ENCODE measurements at regions not wholly inside any gene's neighbourhood (a gene's known extent, or its start where the extent isn't known, plus 50 kb on each side); places are given as distances from the start of the nearest gene placed in this dataset.

DNA sequence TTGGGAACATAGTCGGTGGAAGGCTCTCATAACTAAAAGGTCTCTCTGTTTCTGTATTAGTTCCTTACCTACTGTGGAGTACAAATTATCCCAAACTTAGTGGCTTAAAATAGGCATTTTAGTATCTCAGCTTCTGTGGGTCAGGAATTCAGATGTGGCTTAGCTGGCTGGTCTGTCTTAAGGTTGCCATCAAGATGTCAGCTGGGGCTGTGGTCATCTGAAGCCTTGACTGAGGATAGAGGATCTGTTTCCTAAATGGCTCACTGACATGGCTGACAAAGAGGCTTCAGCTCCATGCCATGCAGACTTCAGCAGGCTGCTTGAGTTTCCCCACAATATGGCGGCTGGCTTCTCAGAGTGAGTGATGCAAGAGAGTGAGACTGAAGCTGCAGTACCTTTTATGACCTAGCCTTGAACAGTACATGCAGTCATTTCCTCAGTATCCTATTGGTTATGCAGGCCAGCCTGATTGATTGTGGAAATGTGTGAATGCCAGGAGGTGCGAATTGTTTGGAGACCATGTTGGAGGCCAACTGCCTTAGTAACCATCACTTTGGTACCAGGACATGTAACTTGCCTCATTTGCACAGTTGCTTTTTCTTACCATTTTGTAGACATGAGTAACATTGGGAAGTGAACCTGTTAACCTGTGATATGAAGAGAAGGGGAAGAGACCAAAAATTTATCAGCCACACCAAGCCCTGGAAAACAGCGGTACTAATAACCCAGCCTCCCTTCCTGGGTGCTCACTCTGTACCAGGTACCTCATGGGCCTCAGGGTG lies 152.8 kb upstream of the IER5L start:
- Histone ChIP-seq H3K4me3 (no peak overlapping the region), H3K27me3 (no peaks in the 10 kb centered on the region), H3K27ac (no peak overlapping the region), H3K4me1 (peaks cover 0 to 32% (median 16%) of the 10 kb centered on the region in 4 donors), H3K36me3 (no peaks in the 10 kb centered on the region), H3K9me3 (no peaks in the 10 kb centered on the region)
- intact Hi-C loops (cut with DNase I), result loop anchor here in 1 of 2 donors (10.0 kb wide), 2 partner anchors 154 to 234 kb away; no protein-coding TSS in a partner anchor
- DNase-seq, result no peak
- no peak for ATAC-seq
- 94% methylated on average over 3 of the region's 4 CpGs for WGBS (ENCODE audit: insufficient coverage, low coverage, low lambda C conversion rate, missing lambda C conversion rate)
- TF ChIP-seq, protein P1, sequence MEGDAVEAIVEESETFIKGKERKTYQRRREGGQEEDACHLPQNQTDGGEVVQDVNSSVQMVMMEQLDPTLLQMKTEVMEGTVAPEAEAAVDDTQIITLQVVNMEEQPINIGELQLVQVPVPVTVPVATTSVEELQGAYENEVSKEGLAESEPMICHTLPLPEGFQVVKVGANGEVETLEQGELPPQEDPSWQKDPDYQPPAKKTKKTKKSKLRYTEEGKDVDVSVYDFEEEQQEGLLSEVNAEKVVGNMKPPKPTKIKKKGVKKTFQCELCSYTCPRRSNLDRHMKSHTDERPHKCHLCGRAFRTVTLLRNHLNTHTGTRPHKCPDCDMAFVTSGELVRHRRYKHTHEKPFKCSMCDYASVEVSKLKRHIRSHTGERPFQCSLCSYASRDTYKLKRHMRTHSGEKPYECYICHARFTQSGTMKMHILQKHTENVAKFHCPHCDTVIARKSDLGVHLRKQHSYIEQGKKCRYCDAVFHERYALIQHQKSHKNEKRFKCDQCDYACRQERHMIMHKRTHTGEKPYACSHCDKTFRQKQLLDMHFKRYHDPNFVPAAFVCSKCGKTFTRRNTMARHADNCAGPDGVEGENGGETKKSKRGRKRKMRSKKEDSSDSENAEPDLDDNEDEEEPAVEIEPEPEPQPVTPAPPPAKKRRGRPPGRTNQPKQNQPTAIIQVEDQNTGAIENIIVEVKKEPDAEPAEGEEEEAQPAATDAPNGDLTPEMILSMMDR (IDR thresholded peaks at IDR 0.05), result no peak
- TF ChIP-seq POLR2A (IDR thresholded peaks at IDR 0.05), result no peak

DNA sequence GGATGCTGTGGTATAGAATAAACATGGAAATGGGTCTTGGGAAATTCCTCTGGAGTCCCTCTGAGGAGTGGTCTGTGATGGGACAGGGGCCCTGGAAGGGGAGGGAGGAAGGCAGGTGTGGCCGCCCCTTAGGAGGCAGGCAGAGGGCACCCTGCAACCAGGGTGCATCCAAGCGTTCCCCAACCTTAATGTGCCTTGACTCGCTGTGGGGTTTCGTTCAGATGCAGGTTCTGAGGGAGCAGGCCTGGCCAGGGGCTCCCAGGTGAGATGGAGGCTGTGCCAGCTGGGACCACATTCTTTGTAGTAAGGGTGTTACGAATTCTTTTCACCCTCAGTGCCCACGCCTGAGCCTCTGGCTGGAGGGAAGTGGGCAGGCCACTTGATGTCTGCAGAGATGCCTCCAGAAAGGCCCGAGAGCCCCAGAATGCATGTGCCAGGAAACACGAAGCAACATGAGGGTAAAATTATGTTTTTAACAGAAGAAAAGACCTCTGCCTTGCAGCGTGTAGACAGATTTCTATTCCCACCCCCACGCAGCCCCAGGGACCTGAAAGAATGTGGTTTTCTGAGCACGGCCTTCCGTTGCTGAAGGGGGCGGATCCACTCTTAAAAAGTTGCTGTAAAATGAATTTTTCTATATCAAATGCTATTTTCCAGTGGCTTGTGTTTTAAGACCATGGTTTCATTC lies 150.4 kb upstream of the IER5L start:
- Histone ChIP-seq H3K9me3 (no peaks in the 10 kb centered on the region), H3K27ac (peak overlapping the region in 1 of 3 donors; percentile 40), H3K36me3 (no peaks in the 10 kb centered on the region), H3K4me3 (no peak overlapping the region), H3K4me1 (peaks cover 0 to 25% (median 15%) of the 10 kb centered on the region in 4 donors), H3K27me3 (no peaks in the 10 kb centered on the region)
- intact Hi-C loops (cut with DNase I), result loop anchor here in 1 of 2 donors (10.0 kb wide), 1 partner anchor 226 kb away; no protein-coding TSS in a partner anchor
- 70% methylated on average over 5 of the region's 13 CpGs for WGBS (ENCODE audit: insufficient coverage, low coverage, low lambda C conversion rate, missing lambda C conversion rate)
- TF ChIP-seq, protein P1 (IDR thresholded peaks at IDR 0.05), result no peak
- no peak for TF ChIP-seq POLR2A (IDR thresholded peaks at IDR 0.05)
- ATAC-seq (no peak), DNase-seq (no peak)

DNA sequence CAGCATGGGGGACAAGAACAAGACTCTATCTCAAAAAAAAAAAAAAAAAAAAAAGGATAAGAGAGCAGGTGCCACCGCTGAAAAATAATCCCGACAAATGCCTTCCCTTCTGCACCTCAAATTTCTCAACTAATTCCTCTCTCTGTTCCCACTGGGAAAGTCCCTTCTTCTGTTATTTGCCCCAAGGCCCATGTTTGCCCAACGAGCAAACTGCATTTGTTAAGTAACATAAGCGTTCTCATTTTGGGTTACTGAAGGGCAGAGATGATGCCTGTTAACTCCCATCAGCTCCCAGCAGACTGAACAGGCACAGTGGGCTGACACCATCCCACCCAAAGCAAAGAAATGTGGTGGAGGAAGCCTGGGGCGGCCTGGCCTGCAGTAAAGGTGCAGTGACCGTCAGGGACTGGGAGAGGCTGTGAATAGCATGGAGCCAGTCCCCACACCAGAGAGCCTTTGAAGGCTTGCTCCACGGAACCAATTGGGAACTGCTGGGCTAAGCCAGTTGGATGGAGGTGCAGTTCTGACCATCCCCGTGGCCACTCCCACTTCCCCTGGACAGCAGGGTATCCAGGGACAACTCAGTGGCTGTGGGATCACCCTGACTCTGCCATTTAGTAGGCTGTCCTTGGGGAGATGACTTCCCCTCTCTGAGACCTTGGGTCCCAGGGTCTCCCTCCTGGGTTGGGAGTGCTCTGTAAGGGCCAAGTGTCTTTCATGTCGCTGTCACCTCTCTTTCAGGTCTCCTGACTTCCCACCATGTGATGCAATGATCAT lies 149.7 kb upstream of the IER5L start:
- peaks cover 0 to 28% (median 16%) of the 10 kb centered on the region in 4 donors for H3K4me1 ChIP-seq
- no peaks in the 10 kb centered on the region for H3K9me3 ChIP-seq
- no peak for TF ChIP-seq POLR2A (IDR thresholded peaks at IDR 0.05)
- TF ChIP-seq, protein P1 (IDR thresholded peaks at IDR 0.05), result no peak
- no peaks in the 10 kb centered on the region for H3K36me3 ChIP-seq
- H3K27ac ChIP-seq, result peak overlapping the region in 1 of 3 donors; percentile 40
- DNase-seq (no peak), ATAC-seq (peak; percentile 53 to 68 (median 61))
- intact Hi-C loops (cut with DNase I), result loop anchor here in 1 of 2 donors (10.0 kb wide), 1 partner anchor 227 kb away; no protein-coding TSS in a partner anchor
- WGBS (ENCODE audit: insufficient coverage, low coverage, low lambda C conversion rate, missing lambda C conversion rate), result 41% methylated on average over 5 of the region's 9 CpGs
- H3K4me3 ChIP-seq, result no peak overlapping the region
- no peaks in the 10 kb centered on the region for H3K27me3 ChIP-seq
